ENCODE measurements at regions not wholly inside any gene's neighbourhood (a gene's known extent, or its start where the extent isn't known, plus 50 kb on each side); places are given as distances from the start of the nearest gene placed in this dataset.

DNA sequence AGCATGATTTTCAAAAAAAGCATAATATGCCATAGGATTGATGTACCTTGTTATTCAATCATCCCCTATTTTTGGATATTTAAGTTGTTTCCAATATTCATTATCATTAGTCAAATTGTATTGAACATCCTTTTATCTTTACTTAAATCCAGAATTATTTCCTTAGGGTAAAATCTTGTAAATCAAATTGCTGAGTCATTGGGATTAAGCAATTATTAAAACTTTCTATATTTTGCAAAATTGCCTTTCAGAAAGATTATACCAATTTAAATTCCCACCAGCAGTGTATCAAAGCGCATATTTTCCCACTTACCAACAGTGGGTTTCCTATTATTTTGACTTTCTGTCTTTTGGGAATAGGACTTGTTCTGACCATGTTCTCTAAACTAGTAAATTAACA, 159.3 kb downstream of the SS18 start:
- TF ChIP-seq, protein P1, sequence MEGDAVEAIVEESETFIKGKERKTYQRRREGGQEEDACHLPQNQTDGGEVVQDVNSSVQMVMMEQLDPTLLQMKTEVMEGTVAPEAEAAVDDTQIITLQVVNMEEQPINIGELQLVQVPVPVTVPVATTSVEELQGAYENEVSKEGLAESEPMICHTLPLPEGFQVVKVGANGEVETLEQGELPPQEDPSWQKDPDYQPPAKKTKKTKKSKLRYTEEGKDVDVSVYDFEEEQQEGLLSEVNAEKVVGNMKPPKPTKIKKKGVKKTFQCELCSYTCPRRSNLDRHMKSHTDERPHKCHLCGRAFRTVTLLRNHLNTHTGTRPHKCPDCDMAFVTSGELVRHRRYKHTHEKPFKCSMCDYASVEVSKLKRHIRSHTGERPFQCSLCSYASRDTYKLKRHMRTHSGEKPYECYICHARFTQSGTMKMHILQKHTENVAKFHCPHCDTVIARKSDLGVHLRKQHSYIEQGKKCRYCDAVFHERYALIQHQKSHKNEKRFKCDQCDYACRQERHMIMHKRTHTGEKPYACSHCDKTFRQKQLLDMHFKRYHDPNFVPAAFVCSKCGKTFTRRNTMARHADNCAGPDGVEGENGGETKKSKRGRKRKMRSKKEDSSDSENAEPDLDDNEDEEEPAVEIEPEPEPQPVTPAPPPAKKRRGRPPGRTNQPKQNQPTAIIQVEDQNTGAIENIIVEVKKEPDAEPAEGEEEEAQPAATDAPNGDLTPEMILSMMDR (conservative IDR thresholded peaks at IDR 0.05; ENCODE audit: low read length) = no peak
- no peak for DNase-seq (ENCODE audit: low read depth)
- no peak overlapping the region for H3K4me3 ChIP-seq (ENCODE audit: low read length)

DNA sequence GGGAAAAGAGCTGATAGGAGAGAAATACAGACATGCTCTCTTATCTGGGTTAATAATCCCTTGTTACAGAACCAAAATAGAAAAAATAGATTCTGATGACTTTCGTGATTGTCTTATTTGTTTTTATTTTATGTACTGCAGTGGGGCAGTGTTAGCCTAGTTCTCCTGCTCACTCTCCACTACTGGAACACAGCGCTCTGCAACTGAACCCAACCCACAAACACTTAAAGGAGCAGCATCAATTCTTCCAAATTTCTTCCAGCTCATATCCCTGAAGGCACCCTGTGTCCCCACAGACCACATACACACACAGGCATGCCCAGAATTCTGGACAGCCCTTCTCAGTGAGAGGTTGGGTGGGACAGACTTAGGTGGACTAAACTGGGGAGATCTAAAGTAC, 160.6 kb downstream of the SS18 start:
- H3K4me3 ChIP-seq (ENCODE audit: low read length) = no peak overlapping the region
- TF ChIP-seq, protein P1 (conservative IDR thresholded peaks at IDR 0.05; ENCODE audit: low read length) = no peak
- no peak for DNase-seq (ENCODE audit: low read depth)

DNA sequence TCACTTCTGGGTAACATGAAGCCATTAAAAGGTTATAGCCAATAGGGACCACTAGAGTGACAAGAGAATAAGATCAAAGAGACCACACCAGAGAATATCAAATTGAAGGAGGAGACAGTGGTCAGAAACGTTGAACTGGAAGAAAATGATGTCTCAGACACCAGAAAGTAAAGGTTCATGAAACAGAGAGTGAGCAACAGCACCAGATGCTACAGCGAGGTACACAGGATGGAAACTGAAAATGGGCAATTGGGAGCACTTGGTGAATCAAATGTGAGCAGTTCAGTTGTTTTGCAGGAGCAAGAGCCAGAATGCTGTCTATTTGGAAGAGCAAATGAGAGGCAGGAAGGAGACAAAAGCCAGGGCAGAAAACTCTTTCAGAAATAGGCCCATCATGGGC, 162.6 kb downstream of the SS18 start:
- H3K4me3 ChIP-seq (ENCODE audit: low read length) = no peak overlapping the region
- DNase-seq (ENCODE audit: low read depth) = no peak
- TF ChIP-seq, protein P1 (conservative IDR thresholded peaks at IDR 0.05; ENCODE audit: low read length) = no peak

DNA sequence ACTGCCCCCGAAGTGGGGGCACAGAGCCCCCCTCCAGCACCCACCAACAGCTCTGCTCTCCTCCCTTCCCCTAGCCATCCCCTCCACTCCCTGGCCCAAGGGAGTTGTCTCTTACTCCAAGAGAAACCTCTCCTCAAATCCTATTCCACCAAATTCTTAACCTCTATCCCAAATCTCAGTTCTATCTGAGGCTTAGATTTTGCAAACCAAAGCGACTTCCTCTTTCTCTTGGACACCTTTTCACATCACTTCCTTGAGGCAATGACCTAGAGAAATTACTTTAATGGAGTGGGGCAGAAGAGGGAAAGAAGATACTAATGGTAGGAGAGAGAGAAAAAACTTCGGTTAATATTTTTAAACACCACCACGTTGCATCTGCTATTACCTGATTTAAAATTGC, 167.2 kb downstream of the SS18 start:
- no peak for DNase-seq (ENCODE audit: low read depth)
- H3K4me3 ChIP-seq (ENCODE audit: low read length) = no peak overlapping the region
- TF ChIP-seq, protein P1 (conservative IDR thresholded peaks at IDR 0.05; ENCODE audit: low read length) = no peak

DNA sequence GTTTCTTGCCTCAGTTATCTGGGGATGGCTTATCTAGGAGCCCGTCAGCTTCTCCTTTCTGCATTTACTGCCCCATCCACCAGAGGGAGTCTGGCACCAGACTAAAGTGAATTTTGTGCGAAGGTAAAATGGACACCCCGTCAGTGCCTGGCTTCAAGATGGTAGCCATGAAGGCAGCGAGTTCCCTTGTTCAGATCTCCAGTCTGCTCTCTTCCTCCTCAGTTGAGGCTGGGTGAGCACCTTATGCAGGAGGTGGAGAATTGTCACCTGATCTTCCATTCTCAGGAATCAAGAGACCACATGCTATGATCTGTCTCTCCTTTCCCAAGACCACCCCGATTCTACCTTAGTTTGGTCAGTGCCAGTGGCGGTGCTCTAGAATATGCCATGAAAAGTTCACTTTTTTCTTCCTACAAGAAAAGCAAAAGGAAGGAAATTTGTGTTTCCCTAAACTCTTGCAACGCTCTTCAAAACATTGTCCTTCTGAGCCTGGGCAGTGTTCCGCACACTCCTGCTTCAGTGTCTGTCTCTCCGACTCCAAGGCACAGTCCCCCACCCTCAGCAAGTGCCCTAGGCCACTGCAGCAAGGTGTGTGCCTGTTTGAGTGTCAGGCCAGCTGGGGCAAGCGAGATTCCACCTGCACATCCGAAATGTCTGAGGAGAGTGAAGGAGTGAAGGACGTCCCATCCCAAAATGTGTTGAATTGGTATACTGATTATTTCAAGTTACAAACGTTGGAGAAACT, 168.6 kb downstream of the SS18 start:
- DNase-seq (ENCODE audit: low read depth) = peak; percentile 7
- TF ChIP-seq, protein P1 (conservative IDR thresholded peaks at IDR 0.05; ENCODE audit: low read length) = peak; percentile 55
- no peak overlapping the region for H3K4me3 ChIP-seq (ENCODE audit: low read length)

DNA sequence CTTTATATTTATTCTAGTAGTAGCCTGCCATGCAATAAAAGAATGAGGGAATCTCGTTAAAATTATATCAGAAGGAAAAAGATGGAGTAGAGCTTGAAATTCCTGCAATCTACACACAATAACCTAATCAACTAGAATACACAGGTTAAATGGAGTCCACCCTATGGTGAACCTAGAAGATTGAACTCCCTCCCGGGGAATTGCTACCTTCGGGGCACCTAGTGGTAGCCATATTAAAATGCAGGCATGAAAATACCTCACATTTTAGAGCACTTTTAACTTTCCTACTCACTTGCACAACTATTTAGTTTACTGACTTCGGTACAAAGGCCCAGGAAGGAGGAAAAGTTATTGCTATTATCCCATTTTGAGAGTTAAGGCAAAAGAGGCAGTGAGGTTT, 174.5 kb downstream of the SS18 start:
- TF ChIP-seq, protein P1 (conservative IDR thresholded peaks at IDR 0.05; ENCODE audit: low read length) = no peak
- H3K4me3 ChIP-seq (ENCODE audit: low read length) = no peak overlapping the region
- no peak for DNase-seq (ENCODE audit: low read depth)

DNA sequence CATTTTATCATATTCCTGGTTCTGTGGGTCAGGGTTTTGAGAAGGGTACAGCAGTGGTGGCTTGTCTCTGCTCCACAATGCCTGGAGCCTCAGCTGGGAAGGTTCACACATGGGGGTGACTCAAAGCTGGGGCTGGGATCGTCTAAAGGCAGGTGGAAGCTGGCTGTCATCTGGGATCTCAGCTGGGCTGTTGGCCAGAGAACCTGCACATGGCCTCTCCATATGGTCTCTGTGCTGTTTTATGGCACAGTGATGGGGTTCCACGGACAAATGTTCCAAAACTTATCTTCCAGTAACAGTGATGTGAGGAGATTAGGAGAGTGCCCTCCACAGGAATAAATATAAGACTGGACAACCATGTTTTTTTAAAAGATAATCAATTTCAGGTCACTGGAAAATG, 191.4 kb downstream of the SS18 start:
- no peak overlapping the region for H3K4me3 ChIP-seq (ENCODE audit: low read length)
- TF ChIP-seq, protein P1 (conservative IDR thresholded peaks at IDR 0.05; ENCODE audit: low read length) = no peak
- no peak for DNase-seq (ENCODE audit: low read depth)

Data from AG10803 (cell line).